A549 (cell line): ENCODE measurements at regions not wholly inside any gene's neighbourhood (a gene's known extent, or its start where the extent isn't known, plus 50 kb on each side); places are given as distances from the start of the nearest gene placed in this dataset.

Experiments
- BHLHE40 ChIP-seq: IDR thresholded peaks from 2 replicates; pipeline ENCODE4 v1.6.1; 2012; ENCODE audit warnings: low read depth, low read length, inconsistent platforms
- CHD2 ChIP-seq: fragments of 150-350 bp; IDR thresholded peaks from 2 replicates; pipeline ENCODE4 v1.6.1; 2014; ENCODE audit warnings: low read length; ENCODE audit not compliant: partially characterized antibody
- CTCF ChIP-seq: fragments of >200 bp; sonication (Bioruptor Twin); formaldehyde crosslinking; IDR thresholded peaks from 3 replicates; pipeline ENCODE4 v1.5.1; 2016
- ELK1 ChIP-seq: fragments of 150-350 bp; IDR thresholded peaks from 2 replicates; pipeline ENCODE4 v1.6.1; 2014; ENCODE audit warnings: low read depth, mild to moderate bottlenecking, low read length
- EP300 ChIP-seq, 2 experiments: fragments of >200 bp; sonication (Bioruptor Twin); formaldehyde crosslinking; IDR thresholded peaks; 2 replicates in 1 of 2; 3 replicates in 1 of 2; pipeline ENCODE4 v1.6.1; 2016 to 2017
- JUN ChIP-seq, 2 experiments: fragments of >200 bp; sonication (Bioruptor Twin); formaldehyde crosslinking; IDR thresholded peaks; 2 replicates in 1 of 2; 3 replicates in 1 of 2; pipeline ENCODE4 v1.6.1; 2016 to 2017
- MYC ChIP-seq: IDR thresholded peaks from 2 replicates; pipeline ENCODE4 v1.6.1; 2012; ENCODE audit warnings: mild to moderate bottlenecking, inconsistent platforms, low read length, improper control_type of control experiment, borderline replicate concordance
- POLR2A ChIP-seq: IDR thresholded peaks from 2 replicates; pipeline ENCODE4 v1.6.1; 2012; ENCODE audit warnings: mild to moderate bottlenecking, low read length
- RAD21 ChIP-seq, 2 experiments: fragments of >200 bp in 1 of 2; sonication (Bioruptor Twin) in 1 of 2; formaldehyde crosslinking in 1 of 2; IDR thresholded peaks in 1 of 2; conservative IDR thresholded peaks in 1 of 2; 2 replicates in 1 of 2; 3 replicates in 1 of 2; pipeline ENCODE4 v1.6.1; 2012 to 2018; ENCODE audit warnings: inconsistent platforms in 1 of 2
- REST ChIP-seq: fragments of 200-600 bp; sonication (generic); IDR thresholded peaks from 2 replicates; pipeline ENCODE4 v1.6.1; 2016; ENCODE audit warnings: antibody characterized with exemption, mild to moderate bottlenecking, moderate library complexity
- SMC3 ChIP-seq: fragments of >200 bp; sonication (Bioruptor Twin); formaldehyde crosslinking; IDR thresholded peaks from 3 replicates; pipeline ENCODE4 v1.6.1; 2018; ENCODE audit warnings: inconsistent platforms
- TP53 ChIP-seq: fragments of 250-450 bp; sonication (Bioruptor Pico); IDR thresholded peaks from 2 replicates; pipeline ENCODE4 v1.5.0; 2021; ENCODE audit warnings: mild to moderate bottlenecking, moderate library complexity

GRCh38 chr3:40845447-40845846, 320.7 kb downstream of the ZNF621 start:
- no peak for TF ChIP-seq CTCF
- no peak for TF ChIP-seq POLR2A
- no peak for TF ChIP-seq REST
- no peak for TF ChIP-seq EP300 (IDR thresholded peaks at IDR 0.05)
- no peak for TF ChIP-seq MYC
- TF ChIP-seq RAD21 (conservative IDR thresholded peaks at IDR 0.05 in 1 of 2, IDR thresholded peaks at IDR 0.05 in 1 of 2): no peak
- TF ChIP-seq ELK1: no peak
- no peak for TF ChIP-seq CHD2
- no peak for TF ChIP-seq BHLHE40
- TF ChIP-seq SMC3: no peak
- TF ChIP-seq JUN (IDR thresholded peaks at IDR 0.05): no peak
- no peak for TF ChIP-seq TP53 (CRISPR knock-in tag)
